ENCODE measurements at regions not wholly inside any gene's neighbourhood (a gene's known extent, or its start where the extent isn't known, plus 50 kb on each side); places are given as distances from the start of the nearest gene placed in this dataset.

- no peak for DNase-seq
Measured at GRCh38 chr4:81522711-81523110, 51.0 kb upstream of the RASGEF1B start.

GRCh38 chr4:81521708-81522107 lies 50.0 kb upstream of the RASGEF1B start:
- no peak for DNase-seq

Data from NCI-H1436 (cell line).